ENCODE measurements at regions not wholly inside any gene's neighbourhood (a gene's known extent, or its start where the extent isn't known, plus 50 kb on each side); places are given as distances from the start of the nearest gene placed in this dataset.
"Not testable (repeated sequence)": the region's sequence is repeated elsewhere in the genome, so short reads cannot be mapped to it uniquely, and the experiment has no call there.

DNA sequence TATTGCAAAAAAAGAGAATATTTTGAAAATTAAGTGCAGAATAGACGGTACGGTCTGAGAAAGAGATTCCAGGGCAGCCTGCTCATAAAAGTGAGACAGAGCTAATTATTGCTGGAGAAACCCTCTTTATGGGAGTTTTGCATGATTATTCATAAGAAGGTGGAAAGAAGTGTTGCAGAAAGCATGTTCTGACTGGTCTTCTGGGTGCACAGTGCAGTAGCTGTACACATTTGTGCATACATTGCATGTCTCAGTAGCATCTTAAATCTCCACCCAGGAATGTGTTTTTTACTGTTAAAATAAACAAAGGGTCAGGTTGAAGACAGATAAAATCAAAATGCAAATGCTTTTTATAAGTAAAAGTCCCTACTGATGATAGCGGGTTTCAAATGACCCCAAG, 1813.6 kb upstream of the DEFB115 start:
- no peaks in the 10 kb centered on the region for H3K27me3 ChIP-seq (ENCODE audit: insufficient read depth, poor library complexity, severe bottlenecking)
- H3K4me3 ChIP-seq (replicated peaks; ENCODE audit: insufficient read depth, low read length), result no peak overlapping the region
- TF ChIP-seq GABPA (IDR thresholded peaks at IDR 0.05; ENCODE audit: low read depth), result no peak
- TF ChIP-seq, protein P1, sequence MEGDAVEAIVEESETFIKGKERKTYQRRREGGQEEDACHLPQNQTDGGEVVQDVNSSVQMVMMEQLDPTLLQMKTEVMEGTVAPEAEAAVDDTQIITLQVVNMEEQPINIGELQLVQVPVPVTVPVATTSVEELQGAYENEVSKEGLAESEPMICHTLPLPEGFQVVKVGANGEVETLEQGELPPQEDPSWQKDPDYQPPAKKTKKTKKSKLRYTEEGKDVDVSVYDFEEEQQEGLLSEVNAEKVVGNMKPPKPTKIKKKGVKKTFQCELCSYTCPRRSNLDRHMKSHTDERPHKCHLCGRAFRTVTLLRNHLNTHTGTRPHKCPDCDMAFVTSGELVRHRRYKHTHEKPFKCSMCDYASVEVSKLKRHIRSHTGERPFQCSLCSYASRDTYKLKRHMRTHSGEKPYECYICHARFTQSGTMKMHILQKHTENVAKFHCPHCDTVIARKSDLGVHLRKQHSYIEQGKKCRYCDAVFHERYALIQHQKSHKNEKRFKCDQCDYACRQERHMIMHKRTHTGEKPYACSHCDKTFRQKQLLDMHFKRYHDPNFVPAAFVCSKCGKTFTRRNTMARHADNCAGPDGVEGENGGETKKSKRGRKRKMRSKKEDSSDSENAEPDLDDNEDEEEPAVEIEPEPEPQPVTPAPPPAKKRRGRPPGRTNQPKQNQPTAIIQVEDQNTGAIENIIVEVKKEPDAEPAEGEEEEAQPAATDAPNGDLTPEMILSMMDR (IDR thresholded peaks at IDR 0.05; ENCODE audit: insufficient read depth, low read length), result no peak
- no peak for TF ChIP-seq POLR2AphosphoS5 (IDR thresholded peaks at IDR 0.05; ENCODE audit: low read depth)
- TF ChIP-seq, protein P2, sequence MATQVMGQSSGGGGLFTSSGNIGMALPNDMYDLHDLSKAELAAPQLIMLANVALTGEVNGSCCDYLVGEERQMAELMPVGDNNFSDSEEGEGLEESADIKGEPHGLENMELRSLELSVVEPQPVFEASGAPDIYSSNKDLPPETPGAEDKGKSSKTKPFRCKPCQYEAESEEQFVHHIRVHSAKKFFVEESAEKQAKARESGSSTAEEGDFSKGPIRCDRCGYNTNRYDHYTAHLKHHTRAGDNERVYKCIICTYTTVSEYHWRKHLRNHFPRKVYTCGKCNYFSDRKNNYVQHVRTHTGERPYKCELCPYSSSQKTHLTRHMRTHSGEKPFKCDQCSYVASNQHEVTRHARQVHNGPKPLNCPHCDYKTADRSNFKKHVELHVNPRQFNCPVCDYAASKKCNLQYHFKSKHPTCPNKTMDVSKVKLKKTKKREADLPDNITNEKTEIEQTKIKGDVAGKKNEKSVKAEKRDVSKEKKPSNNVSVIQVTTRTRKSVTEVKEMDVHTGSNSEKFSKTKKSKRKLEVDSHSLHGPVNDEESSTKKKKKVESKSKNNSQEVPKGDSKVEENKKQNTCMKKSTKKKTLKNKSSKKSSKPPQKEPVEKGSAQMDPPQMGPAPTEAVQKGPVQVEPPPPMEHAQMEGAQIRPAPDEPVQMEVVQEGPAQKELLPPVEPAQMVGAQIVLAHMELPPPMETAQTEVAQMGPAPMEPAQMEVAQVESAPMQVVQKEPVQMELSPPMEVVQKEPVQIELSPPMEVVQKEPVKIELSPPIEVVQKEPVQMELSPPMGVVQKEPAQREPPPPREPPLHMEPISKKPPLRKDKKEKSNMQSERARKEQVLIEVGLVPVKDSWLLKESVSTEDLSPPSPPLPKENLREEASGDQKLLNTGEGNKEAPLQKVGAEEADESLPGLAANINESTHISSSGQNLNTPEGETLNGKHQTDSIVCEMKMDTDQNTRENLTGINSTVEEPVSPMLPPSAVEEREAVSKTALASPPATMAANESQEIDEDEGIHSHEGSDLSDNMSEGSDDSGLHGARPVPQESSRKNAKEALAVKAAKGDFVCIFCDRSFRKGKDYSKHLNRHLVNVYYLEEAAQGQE (IDR thresholded peaks at IDR 0.05; ENCODE audit: insufficient replicate concordance, low read depth), result no peak
- no peak for TF ChIP-seq SPI1 (IDR thresholded peaks at IDR 0.05; ENCODE audit: borderline replicate concordance, low read depth)
- no peak for DNase-seq (ENCODE audit: low read depth in 1 of 2, low spot score in 1 of 2)
- H3K27ac ChIP-seq (replicated peaks), result no peak overlapping the region

DNA sequence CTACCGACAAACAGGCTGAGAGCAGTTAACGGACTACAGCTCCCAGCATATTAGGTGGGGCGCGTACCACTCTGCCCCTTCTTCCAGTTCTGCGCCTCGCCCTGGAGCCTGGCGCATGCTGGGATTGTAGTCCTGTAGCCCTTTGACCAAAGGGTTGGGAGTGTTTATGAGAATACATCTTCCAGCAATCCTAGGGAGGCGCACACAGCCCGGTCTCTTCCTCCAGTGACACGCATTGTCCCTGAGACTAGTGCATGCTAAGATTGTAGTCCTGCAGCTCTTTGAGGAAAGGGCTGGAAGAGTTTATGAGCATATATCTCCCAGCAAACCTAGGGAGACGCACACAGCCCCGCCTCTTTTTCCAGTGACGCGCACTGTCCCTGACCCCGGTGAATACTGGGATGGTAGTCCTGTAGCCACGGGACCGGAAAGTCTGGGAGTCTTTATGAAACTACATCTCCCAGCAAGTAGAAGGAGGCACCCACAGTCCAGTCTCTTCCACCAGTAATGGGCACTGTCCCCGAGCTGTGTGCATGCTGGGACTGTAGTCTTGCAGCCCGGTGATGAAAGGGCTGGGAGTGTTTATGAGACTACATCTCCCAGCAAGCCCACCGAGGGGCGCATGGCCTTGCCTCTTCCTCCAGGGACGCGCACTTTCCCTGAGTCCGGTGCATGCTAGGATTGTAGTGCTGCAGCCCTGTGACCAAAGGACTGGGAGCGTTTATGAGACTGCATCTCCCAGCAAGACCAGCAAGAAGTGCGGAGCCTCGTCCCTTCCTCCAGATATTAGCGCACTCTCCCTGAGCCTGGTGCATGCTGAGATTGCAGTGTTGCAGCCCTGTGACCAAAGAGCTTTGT, 1812.2 kb upstream of the DEFB115 start:
- not testable (repeated sequence) for H3K27ac ChIP-seq (replicated peaks)

DNA sequence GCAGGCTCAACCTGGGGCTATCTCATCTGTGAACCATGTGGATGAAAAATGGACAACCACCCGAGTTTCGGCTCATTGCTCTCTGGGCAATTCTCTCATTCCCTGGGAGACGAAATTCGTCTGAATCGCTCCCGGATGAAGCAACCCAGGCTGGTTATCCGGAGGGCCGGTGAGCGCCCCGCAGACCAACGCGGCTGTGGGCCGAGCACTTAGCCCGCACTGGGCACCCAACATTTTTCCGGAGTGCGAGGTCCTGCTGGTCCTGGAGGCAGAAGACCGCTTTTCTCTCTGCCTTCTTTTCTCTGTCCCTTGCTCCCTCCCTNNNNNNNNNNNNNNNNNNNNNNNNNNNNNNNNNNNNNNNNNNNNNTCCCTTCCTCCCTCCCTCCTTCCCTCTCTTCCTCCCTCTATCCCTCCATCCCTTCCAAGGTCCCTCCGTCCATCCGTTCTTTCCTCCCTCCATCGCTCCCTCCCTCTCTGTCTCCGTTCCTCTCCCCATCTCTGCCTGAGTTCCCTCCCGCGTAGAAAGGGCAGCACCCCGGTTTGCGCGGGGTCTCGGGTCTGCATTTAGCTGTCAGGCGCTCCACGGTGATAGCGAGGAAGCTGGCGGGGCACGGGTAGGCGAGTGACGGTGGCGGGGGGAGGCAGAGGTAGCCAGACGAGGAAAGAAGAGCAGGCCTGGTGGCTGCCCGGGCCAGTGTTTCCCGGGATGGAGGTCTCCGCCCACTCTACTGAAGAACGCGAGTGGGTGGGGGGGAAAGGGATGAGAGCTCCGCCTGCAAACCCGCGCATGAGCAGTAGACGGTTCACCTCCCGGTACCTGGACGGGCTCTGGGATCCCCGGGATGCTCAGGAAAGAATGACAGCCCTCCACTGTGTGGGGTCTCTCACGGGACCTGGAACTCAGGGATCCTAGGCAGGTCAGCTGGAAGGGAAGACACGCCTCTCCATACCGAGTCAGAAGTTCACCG, 1809.7 kb upstream of the DEFB115 start:
- DNase-seq (ENCODE audit: low read depth in 1 of 2, low spot score in 1 of 2); H3K4me3 ChIP-seq (replicated peaks; ENCODE audit: insufficient read depth, low read length); H3K27ac ChIP-seq (replicated peaks); H3K27me3 ChIP-seq (ENCODE audit: insufficient read depth, poor library complexity, severe bottlenecking): not testable (repeated sequence)

More for the DNA sequence above, 1812.2 kb upstream of the DEFB115 start:
- peak in 1 of 2 experiments; percentile 7 for DNase-seq (ENCODE audit: low read depth in 1 of 2, low spot score in 1 of 2)
- H3K27me3 ChIP-seq (ENCODE audit: insufficient read depth, poor library complexity, severe bottlenecking), result not testable (repeated sequence)
- H3K4me3 ChIP-seq (replicated peaks; ENCODE audit: insufficient read depth, low read length), result peak overlapping the region; percentile 20; the same call in 1 of the 2 replicates

DNA sequence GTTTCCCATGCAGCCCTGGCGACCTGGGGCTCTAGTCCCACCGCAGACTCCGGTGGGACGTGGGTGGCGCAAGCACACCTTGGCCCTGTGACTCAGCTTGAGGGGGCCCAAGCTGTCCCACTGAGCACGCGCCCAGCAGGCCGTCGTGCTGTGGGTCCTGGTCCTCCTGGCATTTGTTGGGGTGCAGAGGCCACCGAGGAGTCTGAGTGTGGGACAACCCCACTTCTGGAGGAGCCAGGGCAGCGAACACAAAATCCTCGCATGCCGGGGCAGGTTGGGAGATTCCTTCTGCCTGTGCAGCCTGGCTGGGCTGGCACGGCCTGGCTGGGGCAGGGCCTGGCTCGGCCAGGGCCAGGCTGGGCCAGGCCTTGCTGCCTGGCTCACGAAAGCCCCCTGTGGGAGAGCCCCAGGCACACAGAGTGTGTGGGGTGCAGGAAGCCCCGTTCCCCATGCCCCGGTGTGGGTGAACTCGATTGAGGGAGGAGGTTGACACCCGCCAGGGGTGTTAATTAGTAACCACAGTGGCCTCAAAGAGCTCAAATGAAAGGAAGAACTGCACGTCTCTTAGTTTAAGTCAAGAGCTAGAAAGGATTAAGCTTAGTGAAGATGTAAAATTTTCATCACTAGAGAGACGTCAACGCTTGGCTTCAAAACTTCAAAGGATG, 1808.5 kb upstream of the DEFB115 start:
- no peak for DNase-seq (ENCODE audit: low read depth in 1 of 2, low spot score in 1 of 2)
- TF ChIP-seq POLR2AphosphoS5 (IDR thresholded peaks at IDR 0.05; ENCODE audit: low read depth) (no peak), GABPA (IDR thresholded peaks at IDR 0.05; ENCODE audit: low read depth) (no peak), SPI1 (IDR thresholded peaks at IDR 0.05; ENCODE audit: borderline replicate concordance, low read depth) (no peak)
- TF ChIP-seq, protein P1 (IDR thresholded peaks at IDR 0.05; ENCODE audit: insufficient read depth, low read length), result no peak
- TF ChIP-seq, protein P2 (IDR thresholded peaks at IDR 0.05; ENCODE audit: insufficient replicate concordance, low read depth), result no peak

More for the DNA sequence above, 1808.5 kb upstream of the DEFB115 start:
- Histone ChIP-seq H3K4me3 (replicated peaks; ENCODE audit: insufficient read depth, low read length) (no peak overlapping the region), H3K27ac (replicated peaks) (no peak overlapping the region), H3K27me3 (ENCODE audit: insufficient read depth, poor library complexity, severe bottlenecking) (no peaks in the 10 kb centered on the region)

Measured in HL-60 (cell line).